ENCODE measurements at regions not wholly inside any gene's neighbourhood (a gene's known extent, or its start where the extent isn't known, plus 50 kb on each side); places are given as distances from the start of the nearest gene placed in this dataset.

GRCh38 chr13:104181526-104182231 lies 1115.5 kb upstream of the SLC10A2 start:
- TF ChIP-seq CTCF (IDR thresholded peaks at IDR 0.05; ENCODE audit: poor library complexity, severe bottlenecking), result no peak
- H3K9me3 ChIP-seq (ENCODE audit: severe bottlenecking), result no peaks in the 10 kb centered on the region
- H3K27me3 ChIP-seq (ENCODE audit: insufficient read depth, poor library complexity, severe bottlenecking), result no peaks in the 10 kb centered on the region
- ATAC-seq (ENCODE audit: low read depth) (no peak), DNase-seq (ENCODE audit: low spot score) (no peak)
- no peaks in the 10 kb centered on the region for H3K4me1 ChIP-seq (ENCODE audit: insufficient read depth, poor library complexity, severe bottlenecking)
- H3K36me3 ChIP-seq (ENCODE audit: low read depth), result no peaks in the 10 kb centered on the region
- no peak overlapping the region for H3K27ac ChIP-seq (ENCODE audit: poor library complexity, severe bottlenecking)
- H3K4me3 ChIP-seq (ENCODE audit: severe bottlenecking), result no peak overlapping the region

- Histone ChIP-seq H3K4me3 (ENCODE audit: severe bottlenecking) (no peak overlapping the region), H3K9me3 (ENCODE audit: severe bottlenecking) (no peaks in the 10 kb centered on the region), H3K27me3 (ENCODE audit: insufficient read depth, poor library complexity, severe bottlenecking) (no peaks in the 10 kb centered on the region), H3K27ac (ENCODE audit: poor library complexity, severe bottlenecking) (no peak overlapping the region), H3K36me3 (ENCODE audit: low read depth) (no peaks in the 10 kb centered on the region), H3K4me1 (ENCODE audit: insufficient read depth, poor library complexity, severe bottlenecking) (no peaks in the 10 kb centered on the region)
- TF ChIP-seq CTCF (IDR thresholded peaks at IDR 0.05; ENCODE audit: poor library complexity, severe bottlenecking), result no peak
- ATAC-seq (ENCODE audit: low read depth) (no peak), DNase-seq (ENCODE audit: low spot score) (no peak)
Measured at GRCh38 chr13:104170980-104171555, 1104.9 kb upstream of the SLC10A2 start.

GRCh38 chr13:104163866-104164630 lies 1097.8 kb upstream of the SLC10A2 start:
- H3K27me3 ChIP-seq (ENCODE audit: insufficient read depth, poor library complexity, severe bottlenecking), result no peaks in the 10 kb centered on the region
- no peaks in the 10 kb centered on the region for H3K4me1 ChIP-seq (ENCODE audit: insufficient read depth, poor library complexity, severe bottlenecking)
- no peaks in the 10 kb centered on the region for H3K9me3 ChIP-seq (ENCODE audit: severe bottlenecking)
- DNase-seq (ENCODE audit: low spot score), result no peak
- no peak for TF ChIP-seq CTCF (IDR thresholded peaks at IDR 0.05; ENCODE audit: poor library complexity, severe bottlenecking)
- no peaks in the 10 kb centered on the region for H3K36me3 ChIP-seq (ENCODE audit: low read depth)
- no peak for ATAC-seq (ENCODE audit: low read depth)
- H3K27ac ChIP-seq (ENCODE audit: poor library complexity, severe bottlenecking), result no peak overlapping the region
- H3K4me3 ChIP-seq (ENCODE audit: severe bottlenecking), result no peak overlapping the region

- Histone ChIP-seq H3K9me3 (ENCODE audit: severe bottlenecking) (no peaks in the 10 kb centered on the region), H3K4me1 (ENCODE audit: insufficient read depth, poor library complexity, severe bottlenecking) (no peaks in the 10 kb centered on the region), H3K27me3 (ENCODE audit: insufficient read depth, poor library complexity, severe bottlenecking) (no peaks in the 10 kb centered on the region), H3K27ac (ENCODE audit: poor library complexity, severe bottlenecking) (no peak overlapping the region), H3K4me3 (ENCODE audit: severe bottlenecking) (no peak overlapping the region), H3K36me3 (ENCODE audit: low read depth) (no peaks in the 10 kb centered on the region)
- DNase-seq (ENCODE audit: low spot score), result no peak
- TF ChIP-seq CTCF (IDR thresholded peaks at IDR 0.05; ENCODE audit: poor library complexity, severe bottlenecking), result no peak
- no peak for ATAC-seq (ENCODE audit: low read depth)
Measured at GRCh38 chr13:104160536-104160935, 1094.3 kb upstream of the SLC10A2 start.

Measured in RWPE2 (cell line).